ENCODE measurements at regions not wholly inside any gene's neighbourhood (a gene's known extent, or its start where the extent isn't known, plus 50 kb on each side); places are given as distances from the start of the nearest gene placed in this dataset.
"Not testable (repeated sequence)": the region's sequence is repeated elsewhere in the genome, so short reads cannot be mapped to it uniquely, and the experiment has no call there.

DNA sequence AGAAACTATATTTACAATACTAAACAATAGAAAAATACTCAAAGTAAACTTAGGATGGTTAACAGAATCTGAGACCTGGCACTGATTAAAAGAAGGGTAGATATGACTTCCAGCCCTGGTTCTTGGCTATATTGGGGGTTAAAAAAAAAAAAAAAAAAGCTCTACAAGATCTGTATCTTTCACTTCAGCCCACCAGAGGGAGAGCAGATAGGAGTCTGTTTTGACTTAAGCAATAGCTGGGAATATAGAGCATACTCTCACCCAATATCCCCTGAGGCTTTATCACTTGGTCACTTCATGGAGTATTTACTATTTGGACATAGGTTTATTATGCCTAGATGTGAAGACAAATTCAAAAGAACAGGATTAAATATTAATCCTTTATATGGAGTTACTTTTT lies 598.9 kb upstream of the LINC00305 start:
- Histone ChIP-seq H2BK120ac (ENCODE audit: low read depth, low read length) (no peak overlapping the region), H3K9me3 (replicated peaks in 1 of 2; ENCODE audit: control insufficient read depth in 2 of 2, insufficient read depth in 1 of 2, low read depth in 1 of 2, low read length in 2 of 2) (no peaks in the 10 kb centered on the region), H3K18ac (ENCODE audit: low read length) (no peak overlapping the region), H3K9ac (ENCODE audit: low read depth, low read length, poor library complexity) (no peak overlapping the region), H4K8ac (ENCODE audit: low read depth, low read length) (no peak overlapping the region), H3K4me1 (ENCODE audit: control insufficient read depth in 2 of 2, insufficient read depth in 1 of 2, low read depth in 1 of 2, low read length in 2 of 2) (peaks cover 3 to 4% of the 10 kb centered on the region in 2 donors), H3K23ac (ENCODE audit: low read depth, low read length, poor library complexity) (no peak overlapping the region), H3K4me3 (ENCODE audit: low read length in 2 of 2) (no peak overlapping the region), H4K91ac (ENCODE audit: low read depth, low read length, poor library complexity) (no peak overlapping the region), H2AFZ (ENCODE audit: low read length) (no peak overlapping the region), H3K79me1 (ENCODE audit: low read depth, low read length) (no peaks in the 10 kb centered on the region), H2BK12ac (ENCODE audit: low read length) (no peak overlapping the region), H2AK5ac (ENCODE audit: low read depth, low read length) (no peak overlapping the region), H3K14ac (ENCODE audit: low read length) (no peak overlapping the region), H3K27ac (replicated peaks; ENCODE audit: low read length) (no peak overlapping the region), H2BK5ac (ENCODE audit: low read length) (no peak overlapping the region), H2BK15ac (ENCODE audit: low read length) (no peak overlapping the region), H3K36me3 (replicated peaks in 1 of 2; ENCODE audit: control insufficient read depth in 2 of 2, insufficient read depth in 2 of 2, low read length in 2 of 2) (no peaks in the 10 kb centered on the region), H3K4ac (ENCODE audit: low read length) (no peak overlapping the region), H3K27me3 (ENCODE audit: control insufficient read depth in 3 of 3, insufficient read depth in 3 of 3, low read depth in 1 of 3, low read length in 3 of 3) (no peaks in the 10 kb centered on the region), H3K4me2 (ENCODE audit: insufficient read depth, low read length, poor library complexity, severe bottlenecking) (no peak overlapping the region)
- DNase-seq (ENCODE audit: low spot score) = no peak

DNA sequence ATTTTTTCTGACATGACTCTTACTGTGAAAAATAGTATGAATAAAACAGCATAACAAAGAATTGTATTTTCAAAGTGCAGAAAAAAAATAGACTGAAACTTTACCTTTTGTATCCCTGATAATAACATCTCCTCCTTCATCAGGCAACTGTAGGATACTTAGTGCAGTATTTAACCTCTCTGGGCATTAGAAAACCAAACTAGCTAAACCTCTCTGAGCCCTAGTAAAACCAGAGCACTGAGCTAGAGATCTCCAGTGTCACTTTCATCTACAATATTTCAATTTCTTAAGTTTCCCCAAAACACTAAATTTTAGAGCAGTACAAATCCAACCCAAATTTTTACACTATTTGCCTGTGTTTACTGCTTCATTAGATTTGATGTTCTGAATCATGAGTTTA lies 594.0 kb upstream of the LINC00305 start:
- H2BK5ac ChIP-seq (ENCODE audit: low read length) = no peak overlapping the region
- no peak overlapping the region for H3K4me2 ChIP-seq (ENCODE audit: insufficient read depth, low read length, poor library complexity, severe bottlenecking)
- no peak overlapping the region for H4K91ac ChIP-seq (ENCODE audit: low read depth, low read length, poor library complexity)
- H3K36me3 ChIP-seq (replicated peaks in 1 of 2; ENCODE audit: control insufficient read depth in 2 of 2, insufficient read depth in 2 of 2, low read length in 2 of 2) = no peaks in the 10 kb centered on the region
- H3K23ac ChIP-seq (ENCODE audit: low read depth, low read length, poor library complexity) = no peak overlapping the region
- DNase-seq (ENCODE audit: low spot score) = no peak
- H3K4me3 ChIP-seq (ENCODE audit: low read length in 2 of 2) = no peak overlapping the region
- H3K27ac ChIP-seq (replicated peaks; ENCODE audit: low read length) = no peak overlapping the region
- no peaks in the 10 kb centered on the region for H3K9me3 ChIP-seq (replicated peaks in 1 of 2; ENCODE audit: control insufficient read depth in 2 of 2, insufficient read depth in 1 of 2, low read depth in 1 of 2, low read length in 2 of 2)
- no peak overlapping the region for H3K9ac ChIP-seq (ENCODE audit: low read depth, low read length, poor library complexity)
- H2BK15ac ChIP-seq (ENCODE audit: low read length) = no peak overlapping the region
- H2BK12ac ChIP-seq (ENCODE audit: low read length) = no peak overlapping the region
- H3K14ac ChIP-seq (ENCODE audit: low read length) = no peak overlapping the region
- no peak overlapping the region for H3K18ac ChIP-seq (ENCODE audit: low read length)
- no peak overlapping the region for H2BK120ac ChIP-seq (ENCODE audit: low read depth, low read length)
- H3K27me3 ChIP-seq (ENCODE audit: control insufficient read depth in 3 of 3, insufficient read depth in 3 of 3, low read depth in 1 of 3, low read length in 3 of 3) = no peaks in the 10 kb centered on the region
- H2AK5ac ChIP-seq (ENCODE audit: low read depth, low read length) = no peak overlapping the region
- no peak overlapping the region for H3K4ac ChIP-seq (ENCODE audit: low read length)
- H4K8ac ChIP-seq (ENCODE audit: low read depth, low read length) = no peak overlapping the region
- no peaks in the 10 kb centered on the region for H3K4me1 ChIP-seq (ENCODE audit: control insufficient read depth in 2 of 2, insufficient read depth in 1 of 2, low read depth in 1 of 2, low read length in 2 of 2)
- H3K79me1 ChIP-seq (ENCODE audit: low read depth, low read length) = no peaks in the 10 kb centered on the region
- H2AFZ ChIP-seq (ENCODE audit: low read length) = no peak overlapping the region

DNA sequence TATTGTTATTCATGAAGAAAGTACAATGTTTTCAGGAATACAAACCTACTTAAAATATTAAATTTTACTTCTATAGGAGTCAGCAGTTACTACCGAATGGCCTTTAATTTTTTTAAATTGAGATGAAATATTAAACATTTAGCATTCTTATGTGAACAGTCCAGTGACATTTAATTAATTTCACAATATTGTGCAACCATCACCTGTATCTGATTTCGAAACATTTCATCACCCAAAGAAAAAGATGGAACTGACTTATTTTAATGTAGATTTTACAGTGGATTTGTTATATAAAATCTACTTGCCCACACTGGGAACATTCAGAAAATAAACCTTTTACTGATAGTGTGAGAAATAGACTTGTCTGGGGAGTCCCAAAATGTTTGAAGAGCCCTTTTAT lies 585.2 kb upstream of the LINC00305 start:
- no peak overlapping the region for H3K27ac ChIP-seq (replicated peaks; ENCODE audit: low read length)
- H3K14ac ChIP-seq (ENCODE audit: low read length) = no peak overlapping the region

DNA sequence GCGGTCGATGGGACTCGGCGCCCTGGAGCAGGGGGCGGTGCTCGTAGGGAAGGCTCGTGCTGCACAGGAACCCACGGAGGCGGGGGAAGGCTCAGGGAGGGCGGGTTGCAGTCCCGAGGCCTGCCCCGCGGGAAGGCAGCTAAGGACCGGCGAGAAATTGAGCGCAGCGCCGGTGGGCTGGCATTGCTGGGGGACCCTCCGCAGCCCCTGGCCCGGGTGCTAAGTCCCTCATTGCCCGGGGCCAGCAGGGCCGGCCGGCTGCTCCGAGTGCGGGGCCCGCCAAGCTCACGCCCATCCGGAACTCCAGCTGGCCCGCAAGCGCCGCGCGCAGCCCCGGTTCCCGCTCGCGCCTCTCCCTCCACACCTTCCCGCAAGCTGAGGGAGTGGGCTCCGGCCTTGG lies 576.8 kb upstream of the LINC00305 start:
- not testable (repeated sequence) for H3K36me3 ChIP-seq (replicated peaks in 1 of 2; ENCODE audit: control insufficient read depth in 2 of 2, insufficient read depth in 2 of 2, low read length in 2 of 2); DNase-seq (ENCODE audit: low spot score); H4K8ac ChIP-seq (ENCODE audit: low read depth, low read length); H2BK15ac ChIP-seq (ENCODE audit: low read length); H3K79me1 ChIP-seq (ENCODE audit: low read depth, low read length); H3K9me3 ChIP-seq (replicated peaks in 1 of 2; ENCODE audit: control insufficient read depth in 2 of 2, insufficient read depth in 1 of 2, low read depth in 1 of 2, low read length in 2 of 2); H2BK12ac ChIP-seq (ENCODE audit: low read length); H3K18ac ChIP-seq (ENCODE audit: low read length); H3K4me1 ChIP-seq (ENCODE audit: control insufficient read depth in 2 of 2, insufficient read depth in 1 of 2, low read depth in 1 of 2, low read length in 2 of 2); H3K14ac ChIP-seq (ENCODE audit: low read length); H2AK5ac ChIP-seq (ENCODE audit: low read depth, low read length); H3K4ac ChIP-seq (ENCODE audit: low read length); H3K23ac ChIP-seq (ENCODE audit: low read depth, low read length, poor library complexity); H3K27me3 ChIP-seq (ENCODE audit: control insufficient read depth in 3 of 3, insufficient read depth in 3 of 3, low read depth in 1 of 3, low read length in 3 of 3); H4K91ac ChIP-seq (ENCODE audit: low read depth, low read length, poor library complexity); H2BK5ac ChIP-seq (ENCODE audit: low read length); H2BK120ac ChIP-seq (ENCODE audit: low read depth, low read length); H3K4me2 ChIP-seq (ENCODE audit: insufficient read depth, low read length, poor library complexity, severe bottlenecking); H3K27ac ChIP-seq (replicated peaks; ENCODE audit: low read length); H3K9ac ChIP-seq (ENCODE audit: low read depth, low read length, poor library complexity)
- peak overlapping the region in 1 of 2 donors; percentile 28 for H3K4me3 ChIP-seq (ENCODE audit: low read length in 2 of 2)
- WGBS, 2 donors (ENCODE audit: extremely low coverage in 2 of 2, insufficient read length in 2 of 2, insufficient replicate concordance in 1 of 2) = no CpG with 5 or more reads among the region's 39 CpGs
- H2AFZ ChIP-seq (ENCODE audit: low read length) = peak overlapping the region; percentile 56

More for the DNA sequence above, 585.2 kb upstream of the LINC00305 start:
- DNase-seq (ENCODE audit: low spot score) = no peak
- H3K27me3 ChIP-seq (ENCODE audit: control insufficient read depth in 3 of 3, insufficient read depth in 3 of 3, low read depth in 1 of 3, low read length in 3 of 3) = no peaks in the 10 kb centered on the region
- no peak overlapping the region for H3K4ac ChIP-seq (ENCODE audit: low read length)
- H2AFZ ChIP-seq (ENCODE audit: low read length) = no peak overlapping the region
- H4K91ac ChIP-seq (ENCODE audit: low read depth, low read length, poor library complexity) = no peak overlapping the region
- no peak overlapping the region for H3K23ac ChIP-seq (ENCODE audit: low read depth, low read length, poor library complexity)
- no peak overlapping the region for H3K18ac ChIP-seq (ENCODE audit: low read length)
- no peak overlapping the region for H2BK120ac ChIP-seq (ENCODE audit: low read depth, low read length)
- no peak overlapping the region for H2BK5ac ChIP-seq (ENCODE audit: low read length)
- H3K4me2 ChIP-seq (ENCODE audit: insufficient read depth, low read length, poor library complexity, severe bottlenecking) = no peak overlapping the region
- H3K9me3 ChIP-seq (replicated peaks in 1 of 2; ENCODE audit: control insufficient read depth in 2 of 2, insufficient read depth in 1 of 2, low read depth in 1 of 2, low read length in 2 of 2) = no peaks in the 10 kb centered on the region
- H3K36me3 ChIP-seq (replicated peaks in 1 of 2; ENCODE audit: control insufficient read depth in 2 of 2, insufficient read depth in 2 of 2, low read length in 2 of 2) = no peaks in the 10 kb centered on the region
- H3K79me1 ChIP-seq (ENCODE audit: low read depth, low read length) = no peaks in the 10 kb centered on the region
- no peak overlapping the region for H3K9ac ChIP-seq (ENCODE audit: low read depth, low read length, poor library complexity)
- H4K8ac ChIP-seq (ENCODE audit: low read depth, low read length) = no peak overlapping the region
- no CpG with 5 or more reads among the region's 2 CpGs for WGBS, 2 donors (ENCODE audit: extremely low coverage in 2 of 2, insufficient read length in 2 of 2, insufficient replicate concordance in 1 of 2)
- H2BK12ac ChIP-seq (ENCODE audit: low read length) = no peak overlapping the region
- H2AK5ac ChIP-seq (ENCODE audit: low read depth, low read length) = no peak overlapping the region
- no peak overlapping the region for H3K4me3 ChIP-seq (ENCODE audit: low read length in 2 of 2)
- no peak overlapping the region for H2BK15ac ChIP-seq (ENCODE audit: low read length)
- no peaks in the 10 kb centered on the region for H3K4me1 ChIP-seq (ENCODE audit: control insufficient read depth in 2 of 2, insufficient read depth in 1 of 2, low read depth in 1 of 2, low read length in 2 of 2)
